Liver (tissue), 8 donors: ENCODE measurements at regions not wholly inside any gene's neighbourhood (a gene's known extent, or its start where the extent isn't known, plus 50 kb on each side); places are given as distances from the start of the nearest gene placed in this dataset.

Experiments
- DNase-seq: peaks from one replicate; pipeline ENCODE4 v3.0.0-alpha.2; 2017; ENCODE audit warnings: low spot score
- H3K27ac ChIP-seq, 2 donors: one replicate each; pipeline ENCODE4 v1.7.0; 2013; ENCODE audit warnings: inconsistent platforms in 2 of 2, low read length in 2 of 2, control low read depth in 1 of 2, low read depth in 1 of 2, mild to moderate bottlenecking in 1 of 2
- H3K27me3 ChIP-seq, 4 donors: one replicate each; pipeline versions ENCODE4 v1.6.1 to v1.7.0; 2013; ENCODE audit warnings: low read length in 3 of 4, inconsistent platforms in 1 of 4, mild to moderate bottlenecking in 1 of 4, moderate library complexity in 1 of 4; ENCODE audit not compliant: control insufficient read depth in 4 of 4, insufficient read depth in 4 of 4
- H3K36me3 ChIP-seq, 4 donors: one replicate each; pipeline versions ENCODE4 v1.6.1 to v1.7.0; 2013; ENCODE audit warnings: low read length in 3 of 4, mild to moderate bottlenecking in 3 of 4, low read depth in 1 of 4, moderate library complexity in 1 of 4; ENCODE audit not compliant: control insufficient read depth in 4 of 4, insufficient read depth in 3 of 4
- H3K4me1 ChIP-seq, 4 donors: one replicate each; pipeline versions ENCODE4 v1.6.1 to v1.7.0; 2013; ENCODE audit warnings: low read length in 3 of 4, mild to moderate bottlenecking in 3 of 4, moderate library complexity in 1 of 4; ENCODE audit not compliant: control insufficient read depth in 4 of 4, insufficient read depth in 4 of 4
- H3K4me3 ChIP-seq, 3 donors: one replicate each; pipeline versions ENCODE4 v1.6.1 to v1.7.0; 2013; ENCODE audit warnings: low read length in 3 of 3, control low read depth in 1 of 3, low read depth in 1 of 3, mild to moderate bottlenecking in 1 of 3
- H3K9ac ChIP-seq, 2 donors: one replicate each; pipeline ENCODE4 v1.7.0; 2013; ENCODE audit warnings: low read length in 2 of 2, mild to moderate bottlenecking in 2 of 2, moderate library complexity in 2 of 2, control low read depth in 1 of 2, low read depth in 1 of 2
- H3K9me3 ChIP-seq, 4 donors: one replicate each; pipeline versions ENCODE4 v1.6.1 to v1.7.0; 2013; ENCODE audit warnings: low read length in 3 of 4; ENCODE audit not compliant: control insufficient read depth in 4 of 4
- EGR1 ChIP-seq, 2 donors: IDR thresholded peaks; 2 replicates each; pipeline ENCODE4 v1.6.1; 2016 to 2018; ENCODE audit warnings: antibody characterized with exemption in 2 of 2, low read depth in 2 of 2
- FOXA1 ChIP-seq: IDR thresholded peaks from 2 replicates; pipeline ENCODE4 v1.6.1; 2016; ENCODE audit warnings: antibody characterized with exemption
- FOXA2 ChIP-seq: IDR thresholded peaks from 2 replicates; pipeline ENCODE4 v1.6.1; 2016; ENCODE audit warnings: antibody characterized with exemption
- GABPA ChIP-seq, 2 donors: IDR thresholded peaks in 1 of 2; conservative IDR thresholded peaks in 1 of 2; 2 replicates each; pipeline ENCODE4 v1.6.1; 2016; ENCODE audit warnings: antibody characterized with exemption in 2 of 2, mild to moderate bottlenecking in 1 of 2, moderate library complexity in 1 of 2
- HNF4A ChIP-seq, 2 donors: conservative IDR thresholded peaks; 2 replicates each; pipeline ENCODE4 v1.6.1; 2016; ENCODE audit warnings: antibody characterized with exemption in 2 of 2, mild to moderate bottlenecking in 2 of 2
- HNF4G ChIP-seq: IDR thresholded peaks from 2 replicates; pipeline ENCODE4 v1.6.1; 2016; ENCODE audit warnings: antibody characterized with exemption
- JUND ChIP-seq, 2 donors: IDR thresholded peaks; 2 replicates each; pipeline ENCODE4 v1.6.1; 2016; ENCODE audit warnings: antibody characterized with exemption in 2 of 2
- NR2F2 ChIP-seq: IDR thresholded peaks from 2 replicates; pipeline ENCODE4 v1.6.1; 2016; ENCODE audit warnings: antibody characterized with exemption
- RAD21 ChIP-seq, 2 donors: IDR thresholded peaks; 2 replicates each; pipeline ENCODE4 v1.6.1; 2016; ENCODE audit warnings: antibody characterized with exemption in 2 of 2, mild to moderate bottlenecking in 2 of 2
- RXRA ChIP-seq, 2 donors: IDR thresholded peaks; 2 replicates each; pipeline ENCODE4 v1.6.1; 2017 to 2018; ENCODE audit warnings: antibody characterized with exemption in 2 of 2, mild to moderate bottlenecking in 1 of 2
- SP1 ChIP-seq: IDR thresholded peaks from 2 replicates; pipeline ENCODE4 v1.6.1; 2018; ENCODE audit warnings: antibody characterized with exemption, mild to moderate bottlenecking
- TAF1 ChIP-seq: conservative IDR thresholded peaks from 2 replicates; pipeline ENCODE4 v1.6.1; 2016; ENCODE audit warnings: antibody characterized with exemption, mild to moderate bottlenecking
- YY1 ChIP-seq: IDR thresholded peaks from 2 replicates; pipeline ENCODE4 v1.6.1; 2016; ENCODE audit warnings: antibody characterized with exemption, mild to moderate bottlenecking
- WGBS: extraction: QIAGEN DNeasy Blood & Tissue Kit; methylation state at CpG from one replicate; pipeline ENCODE4 v1.1.7; 2013; 5-methylcytosine and 5-hydroxymethylcytosine counted together
- TF ChIP-seq, protein P1 (sequence below): IDR thresholded peaks from 2 replicates; pipeline ENCODE4 v1.6.1; 2016; ENCODE audit warnings: antibody characterized with exemption, mild to moderate bottlenecking
- TF ChIP-seq, protein P2 (sequence below): IDR thresholded peaks from 2 replicates; pipeline ENCODE4 v1.6.1; 2016; ENCODE audit warnings: antibody characterized with exemption
- TF ChIP-seq, protein P3 (sequence below): IDR thresholded peaks from 2 replicates; pipeline ENCODE4 v1.6.1; 2016; ENCODE audit warnings: antibody characterized with exemption
- TF ChIP-seq, protein P4 (sequence below): fragments of 150-350 bp; IDR thresholded peaks from 2 replicates; pipeline ENCODE4 v1.5.1; 2017; ENCODE audit warnings: improper control_type of control experiment, low read depth, low read length; ENCODE audit not compliant: missing input control
- TF ChIP-seq, protein P5 (sequence below): IDR thresholded peaks from 2 replicates; pipeline ENCODE4 v1.6.1; 2016; ENCODE audit warnings: antibody characterized with exemption
- donor health status: healthy.
- donor health status: healthy.
- donor health status: healthy.
- donor health status: healthy.
- donor health status: healthy.

DNA sequence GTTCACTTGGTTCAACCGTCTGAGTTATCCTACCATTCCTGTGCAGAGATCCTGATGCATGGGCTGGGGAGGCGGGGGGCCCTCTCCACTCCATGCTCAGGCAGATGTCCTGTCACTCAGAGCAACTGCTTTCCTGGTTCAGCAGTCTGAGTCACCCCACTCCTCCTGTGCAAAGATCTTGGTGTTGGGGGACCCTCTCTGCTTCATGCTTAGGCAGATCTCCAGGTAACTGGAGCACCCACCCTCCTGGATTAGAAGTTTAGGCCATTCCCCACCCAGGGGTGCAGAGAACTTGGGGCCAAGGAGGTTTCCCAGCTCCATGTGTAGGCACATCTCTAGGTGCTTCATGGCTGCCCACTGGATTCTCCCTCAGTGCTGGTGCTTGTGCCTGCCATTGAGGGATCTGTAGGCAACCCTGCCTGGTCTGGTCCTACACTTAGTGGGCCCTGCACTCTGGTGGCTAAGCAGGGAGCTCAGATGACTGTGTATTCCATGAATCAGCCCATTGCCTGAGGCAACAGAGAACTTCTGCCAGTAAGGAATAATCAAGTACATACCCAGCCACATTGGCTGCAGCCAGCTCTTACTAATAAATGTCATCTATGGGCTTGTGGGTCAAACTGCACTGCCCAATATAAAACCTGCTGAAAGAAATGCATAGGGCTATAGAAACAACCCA lies 465.4 kb upstream of the THBS1 start:
- Histone ChIP-seq H3K4me1 (no peaks in the 10 kb centered on the region), H3K36me3 (no peaks in the 10 kb centered on the region), H3K4me3 (no peak overlapping the region), H3K9me3 (peaks cover 0 to 6% (median 0%) of the 10 kb centered on the region in 4 donors), H3K27ac (no peak overlapping the region), H3K27me3 (peaks cover 0 to 3% (median 0%) of the 10 kb centered on the region in 4 donors), H3K9ac (no peak overlapping the region)
- TF ChIP-seq, protein P1, sequence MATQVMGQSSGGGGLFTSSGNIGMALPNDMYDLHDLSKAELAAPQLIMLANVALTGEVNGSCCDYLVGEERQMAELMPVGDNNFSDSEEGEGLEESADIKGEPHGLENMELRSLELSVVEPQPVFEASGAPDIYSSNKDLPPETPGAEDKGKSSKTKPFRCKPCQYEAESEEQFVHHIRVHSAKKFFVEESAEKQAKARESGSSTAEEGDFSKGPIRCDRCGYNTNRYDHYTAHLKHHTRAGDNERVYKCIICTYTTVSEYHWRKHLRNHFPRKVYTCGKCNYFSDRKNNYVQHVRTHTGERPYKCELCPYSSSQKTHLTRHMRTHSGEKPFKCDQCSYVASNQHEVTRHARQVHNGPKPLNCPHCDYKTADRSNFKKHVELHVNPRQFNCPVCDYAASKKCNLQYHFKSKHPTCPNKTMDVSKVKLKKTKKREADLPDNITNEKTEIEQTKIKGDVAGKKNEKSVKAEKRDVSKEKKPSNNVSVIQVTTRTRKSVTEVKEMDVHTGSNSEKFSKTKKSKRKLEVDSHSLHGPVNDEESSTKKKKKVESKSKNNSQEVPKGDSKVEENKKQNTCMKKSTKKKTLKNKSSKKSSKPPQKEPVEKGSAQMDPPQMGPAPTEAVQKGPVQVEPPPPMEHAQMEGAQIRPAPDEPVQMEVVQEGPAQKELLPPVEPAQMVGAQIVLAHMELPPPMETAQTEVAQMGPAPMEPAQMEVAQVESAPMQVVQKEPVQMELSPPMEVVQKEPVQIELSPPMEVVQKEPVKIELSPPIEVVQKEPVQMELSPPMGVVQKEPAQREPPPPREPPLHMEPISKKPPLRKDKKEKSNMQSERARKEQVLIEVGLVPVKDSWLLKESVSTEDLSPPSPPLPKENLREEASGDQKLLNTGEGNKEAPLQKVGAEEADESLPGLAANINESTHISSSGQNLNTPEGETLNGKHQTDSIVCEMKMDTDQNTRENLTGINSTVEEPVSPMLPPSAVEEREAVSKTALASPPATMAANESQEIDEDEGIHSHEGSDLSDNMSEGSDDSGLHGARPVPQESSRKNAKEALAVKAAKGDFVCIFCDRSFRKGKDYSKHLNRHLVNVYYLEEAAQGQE: no peak
- TF ChIP-seq YY1 (no peak), FOXA2 (no peak), JUND (IDR thresholded peaks at IDR 0.05) (no peak), RXRA (IDR thresholded peaks at IDR 0.05) (no peak), FOXA1 (no peak), RAD21 (IDR thresholded peaks at IDR 0.05) (no peak), GABPA (IDR thresholded peaks at IDR 0.05 in 1 of 2, conservative IDR thresholded peaks at IDR 0.05 in 1 of 2) (no peak), NR2F2 (no peak), HNF4A (conservative IDR thresholded peaks at IDR 0.05) (no peak), SP1 (no peak), TAF1 (no peak), EGR1 (IDR thresholded peaks at IDR 0.05; ENCODE audit: low read depth in 2 of 2) (no peak), HNF4G (no peak)
- TF ChIP-seq, protein P2, sequence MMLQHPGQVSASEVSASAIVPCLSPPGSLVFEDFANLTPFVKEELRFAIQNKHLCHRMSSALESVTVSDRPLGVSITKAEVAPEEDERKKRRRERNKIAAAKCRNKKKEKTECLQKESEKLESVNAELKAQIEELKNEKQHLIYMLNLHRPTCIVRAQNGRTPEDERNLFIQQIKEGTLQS: no peak
- TF ChIP-seq, protein P3, sequence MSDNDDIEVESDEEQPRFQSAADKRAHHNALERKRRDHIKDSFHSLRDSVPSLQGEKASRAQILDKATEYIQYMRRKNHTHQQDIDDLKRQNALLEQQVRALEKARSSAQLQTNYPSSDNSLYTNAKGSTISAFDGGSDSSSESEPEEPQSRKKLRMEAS: no peak
- TF ChIP-seq, protein P4, sequence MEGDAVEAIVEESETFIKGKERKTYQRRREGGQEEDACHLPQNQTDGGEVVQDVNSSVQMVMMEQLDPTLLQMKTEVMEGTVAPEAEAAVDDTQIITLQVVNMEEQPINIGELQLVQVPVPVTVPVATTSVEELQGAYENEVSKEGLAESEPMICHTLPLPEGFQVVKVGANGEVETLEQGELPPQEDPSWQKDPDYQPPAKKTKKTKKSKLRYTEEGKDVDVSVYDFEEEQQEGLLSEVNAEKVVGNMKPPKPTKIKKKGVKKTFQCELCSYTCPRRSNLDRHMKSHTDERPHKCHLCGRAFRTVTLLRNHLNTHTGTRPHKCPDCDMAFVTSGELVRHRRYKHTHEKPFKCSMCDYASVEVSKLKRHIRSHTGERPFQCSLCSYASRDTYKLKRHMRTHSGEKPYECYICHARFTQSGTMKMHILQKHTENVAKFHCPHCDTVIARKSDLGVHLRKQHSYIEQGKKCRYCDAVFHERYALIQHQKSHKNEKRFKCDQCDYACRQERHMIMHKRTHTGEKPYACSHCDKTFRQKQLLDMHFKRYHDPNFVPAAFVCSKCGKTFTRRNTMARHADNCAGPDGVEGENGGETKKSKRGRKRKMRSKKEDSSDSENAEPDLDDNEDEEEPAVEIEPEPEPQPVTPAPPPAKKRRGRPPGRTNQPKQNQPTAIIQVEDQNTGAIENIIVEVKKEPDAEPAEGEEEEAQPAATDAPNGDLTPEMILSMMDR: no peak
- TF ChIP-seq, protein P5, sequence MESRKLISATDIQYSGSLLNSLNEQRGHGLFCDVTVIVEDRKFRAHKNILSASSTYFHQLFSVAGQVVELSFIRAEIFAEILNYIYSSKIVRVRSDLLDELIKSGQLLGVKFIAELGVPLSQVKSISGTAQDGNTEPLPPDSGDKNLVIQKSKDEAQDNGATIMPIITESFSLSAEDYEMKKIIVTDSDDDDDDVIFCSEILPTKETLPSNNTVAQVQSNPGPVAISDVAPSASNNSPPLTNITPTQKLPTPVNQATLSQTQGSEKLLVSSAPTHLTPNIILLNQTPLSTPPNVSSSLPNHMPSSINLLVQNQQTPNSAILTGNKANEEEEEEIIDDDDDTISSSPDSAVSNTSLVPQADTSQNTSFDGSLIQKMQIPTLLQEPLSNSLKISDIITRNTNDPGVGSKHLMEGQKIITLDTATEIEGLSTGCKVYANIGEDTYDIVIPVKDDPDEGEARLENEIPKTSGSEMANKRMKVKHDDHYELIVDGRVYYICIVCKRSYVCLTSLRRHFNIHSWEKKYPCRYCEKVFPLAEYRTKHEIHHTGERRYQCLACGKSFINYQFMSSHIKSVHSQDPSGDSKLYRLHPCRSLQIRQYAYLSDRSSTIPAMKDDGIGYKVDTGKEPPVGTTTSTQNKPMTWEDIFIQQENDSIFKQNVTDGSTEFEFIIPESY: no peak
- no peak for DNase-seq
- 84% methylated on average over 2 of the region's 2 CpGs for WGBS
